ENCODE measurements at regions not wholly inside any gene's neighbourhood (a gene's known extent, or its start where the extent isn't known, plus 50 kb on each side); places are given as distances from the start of the nearest gene placed in this dataset.
"Not testable (repeated sequence)": the region's sequence is repeated elsewhere in the genome, so short reads cannot be mapped to it uniquely, and the experiment has no call there.

GRCh38 chr4:79217025-79217424 is 108.8 kb downstream of the NAA11 start:
- no peak for DNase-seq (ENCODE audit: low spot score)

GRCh38 chr4:79213702-79214101 is 112.2 kb downstream of the NAA11 start:
- no peak for DNase-seq (ENCODE audit: low spot score)

- DNase-seq (ENCODE audit: low spot score): no peak
Measured at GRCh38 chr4:79213010-79213409, 112.9 kb downstream of the NAA11 start.

GRCh38 chr4:79212311-79212710 is 113.5 kb downstream of the NAA11 start:
- DNase-seq (ENCODE audit: low spot score): no peak

GRCh38 chr4:79211490-79211889 is 114.4 kb downstream of the NAA11 start:
- no peak for DNase-seq (ENCODE audit: low spot score)

GRCh38 chr4:79210636-79211049 is 115.2 kb downstream of the NAA11 start:
- no peak for DNase-seq (ENCODE audit: low spot score)

GRCh38 chr4:79209822-79210635 is 115.8 kb downstream of the NAA11 start:
- DNase-seq (ENCODE audit: low spot score): peak; percentile 69

GRCh38 chr4:79209081-79209480 is 116.8 kb downstream of the NAA11 start:
- no peak for DNase-seq (ENCODE audit: low spot score)

GRCh38 chr4:79207281-79207680 is 118.6 kb downstream of the NAA11 start:
- DNase-seq (ENCODE audit: low spot score): no peak

- no peak for DNase-seq (ENCODE audit: low spot score)
Measured at GRCh38 chr4:79206660-79207059, 119.2 kb downstream of the NAA11 start.

GRCh38 chr4:79205121-79205520 is 120.7 kb downstream of the NAA11 start:
- DNase-seq (ENCODE audit: low spot score): no peak

GRCh38 chr4:79201971-79202370 is 123.9 kb downstream of the NAA11 start:
- DNase-seq (ENCODE audit: low spot score): no peak

- DNase-seq (ENCODE audit: low spot score): no peak
Measured at GRCh38 chr4:79199743-79200142, 126.1 kb downstream of the NAA11 start.

GRCh38 chr4:79198951-79199587 is 126.8 kb downstream of the NAA11 start:
- no peak for DNase-seq (ENCODE audit: low spot score)

GRCh38 chr4:79197275-79198009 is 128.4 kb downstream of the NAA11 start:
- no peak for DNase-seq (ENCODE audit: low spot score)

GRCh38 chr4:79191292-79191691 is 134.6 kb downstream of the NAA11 start:
- not testable (repeated sequence) for DNase-seq (ENCODE audit: low spot score)

GRCh38 chr4:79185526-79186045 is 140.3 kb downstream of the NAA11 start:
- DNase-seq (ENCODE audit: low spot score): no peak

- DNase-seq (ENCODE audit: low spot score): no peak
Measured at GRCh38 chr4:79184476-79184875, 141.4 kb downstream of the NAA11 start.

GRCh38 chr4:79182209-79182608 is 143.7 kb downstream of the NAA11 start:
- DNase-seq (ENCODE audit: low spot score): no peak

GRCh38 chr4:79181190-79181589 is 144.7 kb downstream of the NAA11 start:
- no peak for DNase-seq (ENCODE audit: low spot score)

- no peak for DNase-seq (ENCODE audit: low spot score)
Measured at GRCh38 chr4:79178760-79179159, 147.1 kb downstream of the NAA11 start.

- DNase-seq (ENCODE audit: low spot score): no peak
Measured at GRCh38 chr4:79177388-79177787, 148.5 kb downstream of the NAA11 start.

GRCh38 chr4:79176351-79176750 is 149.5 kb downstream of the NAA11 start:
- DNase-seq (ENCODE audit: low spot score): no peak

Measured in NAMALWA (cell line).